ENCODE measurements at regions not wholly inside any gene's neighbourhood (a gene's known extent, or its start where the extent isn't known, plus 50 kb on each side); places are given as distances from the start of the nearest gene placed in this dataset.

DNA sequence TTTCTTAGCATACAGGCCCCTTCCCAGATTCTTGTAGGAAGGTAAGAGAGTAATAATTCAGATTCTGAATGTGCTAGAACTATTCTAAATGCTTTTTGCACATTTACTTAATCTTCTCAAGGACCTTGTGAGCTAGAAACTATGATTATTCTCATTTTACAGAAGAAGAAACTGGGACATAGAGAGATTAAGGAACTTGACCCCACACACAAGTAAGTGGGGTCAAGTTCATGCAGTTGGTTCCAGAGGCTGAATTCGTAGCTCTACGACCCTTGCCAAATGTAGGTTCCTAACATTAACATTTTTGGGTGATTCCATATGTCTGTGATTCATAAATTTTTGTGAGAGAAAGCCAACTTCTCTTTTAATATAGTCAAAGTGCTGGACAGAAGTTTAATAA, 238.1 kb downstream of the LACC1 start:
- no peak for DNase-seq (ENCODE audit: low read depth)
- no peak overlapping the region for H3K4me3 ChIP-seq (ENCODE audit: low read depth, low read length)
- TF ChIP-seq, protein P1, sequence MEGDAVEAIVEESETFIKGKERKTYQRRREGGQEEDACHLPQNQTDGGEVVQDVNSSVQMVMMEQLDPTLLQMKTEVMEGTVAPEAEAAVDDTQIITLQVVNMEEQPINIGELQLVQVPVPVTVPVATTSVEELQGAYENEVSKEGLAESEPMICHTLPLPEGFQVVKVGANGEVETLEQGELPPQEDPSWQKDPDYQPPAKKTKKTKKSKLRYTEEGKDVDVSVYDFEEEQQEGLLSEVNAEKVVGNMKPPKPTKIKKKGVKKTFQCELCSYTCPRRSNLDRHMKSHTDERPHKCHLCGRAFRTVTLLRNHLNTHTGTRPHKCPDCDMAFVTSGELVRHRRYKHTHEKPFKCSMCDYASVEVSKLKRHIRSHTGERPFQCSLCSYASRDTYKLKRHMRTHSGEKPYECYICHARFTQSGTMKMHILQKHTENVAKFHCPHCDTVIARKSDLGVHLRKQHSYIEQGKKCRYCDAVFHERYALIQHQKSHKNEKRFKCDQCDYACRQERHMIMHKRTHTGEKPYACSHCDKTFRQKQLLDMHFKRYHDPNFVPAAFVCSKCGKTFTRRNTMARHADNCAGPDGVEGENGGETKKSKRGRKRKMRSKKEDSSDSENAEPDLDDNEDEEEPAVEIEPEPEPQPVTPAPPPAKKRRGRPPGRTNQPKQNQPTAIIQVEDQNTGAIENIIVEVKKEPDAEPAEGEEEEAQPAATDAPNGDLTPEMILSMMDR (conservative IDR thresholded peaks at IDR 0.05; ENCODE audit: low read depth, low read length), result no peak

DNA sequence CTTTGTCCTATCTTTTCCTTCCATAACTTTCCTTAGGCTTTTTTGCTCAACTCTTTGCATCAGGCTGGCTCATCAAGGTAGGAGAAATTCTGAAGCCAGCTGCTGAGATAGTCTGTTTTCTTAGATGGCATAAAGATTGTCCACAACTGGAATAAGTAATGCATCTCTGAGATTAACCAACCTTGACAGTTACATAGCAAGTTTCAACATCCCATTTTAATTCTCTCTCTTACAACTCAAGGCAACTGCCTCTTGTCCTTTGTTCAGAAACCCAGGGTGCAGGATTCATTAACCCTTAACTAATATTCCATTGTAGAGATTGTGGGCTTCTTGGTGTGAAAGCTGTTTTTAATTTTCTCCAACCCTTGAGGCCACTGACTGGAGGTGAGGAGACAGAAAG, 239.2 kb downstream of the LACC1 start:
- no peak for DNase-seq (ENCODE audit: low read depth)
- no peak overlapping the region for H3K4me3 ChIP-seq (ENCODE audit: low read depth, low read length)
- TF ChIP-seq, protein P1 (conservative IDR thresholded peaks at IDR 0.05; ENCODE audit: low read depth, low read length), result no peak

DNA sequence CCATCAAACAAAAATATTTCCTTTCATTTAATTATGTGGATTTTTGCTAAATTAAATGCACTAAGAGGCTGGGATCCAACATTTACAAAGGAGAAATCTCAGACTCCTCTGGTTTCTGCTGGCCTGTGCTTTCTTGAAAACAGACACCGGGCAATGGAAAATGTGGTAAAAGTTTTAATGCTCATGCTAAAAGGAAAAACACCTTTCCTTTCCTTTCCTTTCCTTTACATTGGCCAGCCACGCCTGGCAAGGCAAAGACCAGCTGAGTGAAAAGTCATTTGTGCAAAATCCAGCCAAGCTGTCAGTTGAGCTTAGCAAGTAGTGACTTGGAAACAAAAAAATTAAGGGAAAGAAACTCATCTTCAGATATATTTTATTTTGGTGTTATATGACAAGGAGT, 240.3 kb downstream of the LACC1 start:
- no peak for DNase-seq (ENCODE audit: low read depth)
- no peak overlapping the region for H3K4me3 ChIP-seq (ENCODE audit: low read depth, low read length)
- TF ChIP-seq, protein P1 (conservative IDR thresholded peaks at IDR 0.05; ENCODE audit: low read depth, low read length), result no peak

DNA sequence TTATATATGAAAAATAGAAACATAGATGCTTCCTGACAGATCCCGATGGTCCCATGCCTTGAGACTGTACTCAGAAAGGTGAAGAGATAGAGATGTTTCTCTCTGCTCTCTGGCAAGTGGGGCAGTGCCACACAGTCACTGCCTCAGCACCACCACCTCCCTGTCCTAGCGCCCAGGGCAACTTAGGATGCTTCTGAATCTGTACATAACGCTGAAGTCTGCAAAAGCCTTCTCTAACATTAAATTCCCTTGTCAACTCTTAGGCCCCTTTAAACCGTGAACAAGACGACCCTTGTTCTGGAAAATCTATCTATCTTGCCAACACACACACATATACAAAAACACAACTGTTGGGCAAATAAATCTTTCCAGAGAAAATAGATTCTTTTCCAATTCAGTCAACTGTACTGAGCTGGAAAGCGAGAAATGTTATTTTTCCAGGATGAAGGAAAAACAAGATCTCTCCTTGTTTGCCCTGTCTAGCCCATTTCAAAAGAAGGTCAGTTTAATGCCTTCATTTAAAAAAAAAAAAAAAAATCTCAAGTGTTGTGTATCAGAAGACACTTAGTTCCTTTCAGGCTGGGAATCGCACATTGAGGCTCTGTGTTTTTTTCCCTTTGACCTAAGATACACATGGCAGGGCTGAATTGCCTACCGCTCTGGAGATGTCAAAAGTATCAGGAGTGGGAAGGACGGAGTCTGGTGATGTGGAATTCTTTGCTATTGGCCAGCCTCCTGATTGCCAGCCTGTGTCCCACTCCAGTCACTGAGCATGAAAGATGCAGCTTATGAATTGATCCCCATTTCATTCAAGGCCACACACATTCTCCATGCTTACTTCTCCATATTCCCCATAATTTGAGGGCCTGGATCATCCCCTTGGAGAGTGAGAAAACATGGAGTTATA, 241.4 kb downstream of the LACC1 start:
- DNase-seq (ENCODE audit: low read depth), result no peak
- no peak overlapping the region for H3K4me3 ChIP-seq (ENCODE audit: low read depth, low read length)
- TF ChIP-seq, protein P1 (conservative IDR thresholded peaks at IDR 0.05; ENCODE audit: low read depth, low read length), result no peak

DNA sequence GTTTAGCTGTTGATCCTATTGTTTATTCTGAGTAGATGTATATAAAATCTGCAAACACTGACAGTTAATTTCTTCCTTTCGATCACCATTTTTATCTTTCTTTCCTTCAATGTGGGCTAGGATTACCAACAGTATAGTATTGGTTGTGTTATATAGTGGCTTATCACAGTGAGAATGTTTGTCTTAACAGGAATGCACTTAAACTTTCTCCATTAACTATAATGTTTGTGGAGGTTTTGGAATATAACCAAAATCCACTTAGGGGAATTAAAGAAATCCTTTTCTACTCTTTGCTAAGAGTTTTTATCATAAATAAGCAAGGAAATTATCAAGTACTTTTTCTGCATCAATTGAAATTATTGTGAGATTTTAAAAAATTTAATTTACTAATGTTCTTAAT, 244.6 kb downstream of the LACC1 start:
- TF ChIP-seq, protein P1 (conservative IDR thresholded peaks at IDR 0.05; ENCODE audit: low read depth, low read length), result no peak
- DNase-seq (ENCODE audit: low read depth), result no peak
- no peak overlapping the region for H3K4me3 ChIP-seq (ENCODE audit: low read depth, low read length)

DNA sequence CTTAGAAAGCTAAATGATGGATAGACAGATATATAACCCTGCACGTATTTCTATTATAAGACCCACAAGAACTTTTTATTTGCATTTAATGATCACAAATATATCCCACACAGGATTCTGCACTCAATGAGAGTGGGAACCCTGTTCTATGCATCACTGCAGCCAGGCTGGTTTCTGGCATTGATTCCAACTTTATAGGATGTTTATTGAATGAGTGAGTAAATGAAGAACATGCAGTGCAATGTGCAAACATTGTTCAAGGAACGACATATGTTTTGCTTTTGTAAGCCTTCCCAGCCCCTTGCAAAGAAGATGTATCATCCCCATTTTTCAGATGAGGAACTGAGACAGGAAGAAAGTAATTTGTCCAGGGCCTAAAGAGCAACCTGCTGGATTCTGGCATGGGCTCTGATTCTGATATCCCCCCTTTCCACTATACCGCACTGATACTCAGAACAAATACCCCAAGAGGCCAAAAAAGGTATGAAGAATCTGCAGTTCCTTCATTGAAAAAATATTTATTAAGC, 246.3 kb downstream of the LACC1 start:
- TF ChIP-seq, protein P1 (conservative IDR thresholded peaks at IDR 0.05; ENCODE audit: low read depth, low read length), result no peak
- no peak overlapping the region for H3K4me3 ChIP-seq (ENCODE audit: low read depth, low read length)
- no peak for DNase-seq (ENCODE audit: low read depth)
